NCI-H524 treated with DMSO at 0.1 percent for 48 hours (cell line): ENCODE measurements at regions not wholly inside any gene's neighbourhood (a gene's known extent, or its start where the extent isn't known, plus 50 kb on each side); places are given as distances from the start of the nearest gene placed in this dataset.

Source experiments
- DNase-seq: peaks from one replicate; lab custom pipeline; 2025; lab: John Stamatoyannopoulos, UW

DNA sequence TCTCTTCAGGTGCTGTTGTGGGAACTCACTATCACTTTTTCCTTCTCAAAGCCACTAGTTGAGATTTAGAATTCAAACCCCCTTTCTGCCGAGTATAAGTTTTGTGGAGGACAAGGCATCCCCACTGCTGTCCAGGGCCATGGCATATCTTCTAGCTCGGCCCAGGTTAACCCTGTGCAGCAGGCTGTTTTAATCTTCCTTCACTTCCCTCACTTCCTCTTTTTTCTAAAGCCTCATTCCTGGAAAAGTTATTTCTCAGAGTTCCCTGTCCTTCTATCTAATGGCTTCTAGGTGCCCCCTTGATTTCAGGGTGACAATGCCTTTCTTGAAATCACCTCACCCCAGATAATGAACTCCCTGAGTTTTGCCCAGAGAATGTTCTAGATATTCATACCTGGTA, 222.3 kb downstream of the SNX10 start:
- no peak for DNase-seq

GRCh38 chr7:26514633-26515032, 223.0 kb downstream of the SNX10 start:
- no peak for DNase-seq

DNA sequence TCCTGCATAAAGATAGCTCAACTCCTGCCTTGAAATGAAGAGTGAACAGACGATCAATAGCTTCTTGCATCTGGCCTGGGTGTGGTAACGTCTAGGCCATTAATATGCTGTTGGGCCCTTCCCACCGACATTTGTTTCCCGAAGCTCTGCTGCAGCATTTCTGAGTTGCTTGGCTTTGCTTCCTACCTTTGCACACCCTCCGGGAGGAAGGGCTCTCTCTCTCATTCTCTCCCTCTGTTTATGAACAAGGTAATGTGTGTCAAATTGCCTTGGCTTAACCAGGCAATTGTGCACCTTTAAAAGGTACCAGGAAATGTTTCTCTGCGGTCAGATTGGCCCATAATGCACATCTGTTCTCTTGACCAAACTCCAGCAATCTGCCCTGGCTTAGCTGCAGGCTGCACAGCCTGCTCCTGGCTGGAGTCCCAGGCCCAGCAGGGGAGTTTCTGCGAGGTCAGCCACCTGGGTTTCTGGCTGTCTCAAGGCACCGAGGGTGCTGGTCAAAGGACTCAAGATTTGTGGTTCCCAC, 223.7 kb downstream of the SNX10 start:
- peak; percentile 48 for DNase-seq

DNA sequence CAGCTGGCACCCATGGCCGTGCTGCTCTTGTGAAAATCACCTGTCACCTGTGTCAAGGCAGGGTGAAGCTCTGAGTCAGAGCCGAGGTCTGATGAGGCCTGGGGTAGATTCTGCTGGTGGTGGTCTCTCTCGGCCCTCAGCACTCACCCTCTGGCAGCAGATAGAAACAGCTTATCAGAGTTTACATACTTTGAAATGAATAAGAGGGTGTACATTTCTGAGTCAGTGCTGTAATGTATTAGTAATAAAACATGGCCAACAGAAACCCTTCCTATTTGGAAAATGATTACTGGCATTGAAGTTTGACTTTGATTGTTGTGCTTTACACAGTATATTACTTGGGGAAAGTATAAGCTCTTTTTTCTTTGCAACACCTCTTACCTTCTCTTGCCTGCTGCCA, 228.8 kb downstream of the SNX10 start:
- DNase-seq, result no peak

DNA sequence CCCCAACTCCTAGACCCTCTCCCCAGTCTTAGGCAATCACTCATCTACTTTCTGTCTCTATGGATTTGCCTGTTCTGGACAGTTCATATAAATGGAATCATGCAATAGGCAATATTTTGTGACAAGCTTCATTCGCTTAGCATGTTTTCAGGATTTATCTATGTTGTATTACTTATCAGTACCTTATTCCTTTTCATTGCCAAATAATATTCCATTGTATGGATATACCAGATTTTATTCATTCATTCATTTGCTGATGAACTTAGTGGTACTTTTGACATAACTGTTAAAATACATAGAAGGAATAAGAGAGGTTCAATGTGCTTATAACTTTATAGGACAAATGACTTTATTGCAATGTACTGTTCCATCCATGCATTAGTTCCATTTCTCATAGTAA, 231.0 kb downstream of the SNX10 start:
- no peak for DNase-seq

GRCh38 chr7:26525398-26526264, 234.0 kb downstream of the SNX10 start:
- no peak for DNase-seq

DNA sequence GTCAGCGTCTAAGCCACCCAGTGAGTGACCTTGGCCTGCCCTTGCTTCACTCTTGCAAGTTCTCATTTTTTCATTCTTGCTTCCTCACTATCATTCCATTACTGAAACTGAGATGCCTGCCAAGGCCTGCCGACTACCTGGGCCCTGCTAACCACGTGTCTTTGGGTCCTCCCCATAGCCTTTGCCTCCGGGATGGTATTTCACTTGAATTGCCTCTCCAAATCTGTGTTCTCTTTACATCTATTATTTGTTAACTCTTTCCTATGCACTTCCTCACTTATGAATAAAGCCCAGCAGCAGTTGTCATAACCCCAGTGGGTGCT, 234.6 kb downstream of the SNX10 start:
- DNase-seq, result no peak

DNA sequence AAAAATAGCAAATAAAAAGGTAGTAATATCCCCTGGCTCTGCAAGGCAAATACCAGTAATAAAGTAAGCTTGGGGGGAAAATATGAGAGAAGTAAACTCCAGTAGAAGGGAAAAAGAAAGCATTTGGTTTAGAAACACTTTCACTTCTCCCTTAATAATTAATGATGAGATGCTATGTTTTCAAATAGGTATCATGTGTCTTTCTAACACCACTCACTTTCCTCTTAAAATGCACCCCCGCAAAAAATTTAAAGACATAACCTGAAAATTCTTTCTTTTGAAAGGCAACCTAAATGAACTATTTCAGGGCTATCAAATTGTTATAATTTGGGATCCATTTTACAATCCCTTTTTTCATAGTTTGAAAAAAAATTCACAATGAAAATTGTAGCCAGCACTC, 240.3 kb downstream of the SNX10 start:
- no peak for DNase-seq

DNA sequence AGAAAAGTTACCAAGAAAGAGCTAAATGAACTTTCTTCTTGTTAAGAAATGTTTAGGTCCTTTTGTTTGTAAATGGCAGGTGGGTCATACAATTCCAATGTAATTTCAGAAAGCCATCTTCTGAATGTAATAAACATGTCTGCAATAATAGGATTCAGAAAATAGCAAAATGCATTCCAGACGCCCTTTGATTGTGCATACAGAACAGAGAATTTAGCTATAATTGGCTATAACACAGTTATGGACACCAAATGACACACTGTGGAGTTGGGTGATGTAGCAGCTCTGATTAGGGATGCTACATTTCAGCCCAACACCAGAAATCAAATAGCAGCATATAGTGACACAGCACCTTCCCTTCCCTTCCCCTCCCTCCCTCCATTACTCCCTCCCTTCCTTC, 240.8 kb downstream of the SNX10 start:
- DNase-seq, result no peak

- DNase-seq, result no peak
Observed at GRCh38 chr7:26533217-26533616, 241.6 kb downstream of the SNX10 start.

GRCh38 chr7:26534649-26535482, 243.2 kb downstream of the SNX10 start:
- DNase-seq, result no peak

DNA sequence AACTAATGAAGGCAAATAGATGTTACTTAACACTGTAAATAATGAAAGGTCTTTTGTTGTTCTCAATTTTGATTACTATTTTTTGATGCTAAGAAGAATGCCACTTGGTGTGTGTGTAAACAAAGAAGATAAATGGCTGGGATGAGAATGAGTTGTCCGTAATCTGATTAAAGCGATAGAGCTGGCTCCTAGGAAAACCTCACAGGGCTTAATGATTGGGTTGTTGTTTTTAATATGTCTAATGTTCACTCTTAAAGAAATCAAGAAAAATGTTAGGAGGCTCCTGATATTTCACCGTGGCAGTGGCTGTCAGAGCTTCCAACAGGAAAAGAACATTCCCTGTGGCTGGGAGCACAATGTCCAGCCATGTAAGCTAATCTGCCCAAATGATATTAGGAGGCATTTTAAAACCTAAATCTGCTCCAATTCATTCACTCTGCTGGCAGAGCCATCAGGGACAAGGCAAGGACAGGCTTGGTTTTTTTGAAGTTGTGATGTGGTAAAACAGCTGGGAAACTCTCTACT, 243.9 kb downstream of the SNX10 start:
- DNase-seq, result no peak

- no peak for DNase-seq
Observed at GRCh38 chr7:26538216-26538615, 246.6 kb downstream of the SNX10 start.

DNA sequence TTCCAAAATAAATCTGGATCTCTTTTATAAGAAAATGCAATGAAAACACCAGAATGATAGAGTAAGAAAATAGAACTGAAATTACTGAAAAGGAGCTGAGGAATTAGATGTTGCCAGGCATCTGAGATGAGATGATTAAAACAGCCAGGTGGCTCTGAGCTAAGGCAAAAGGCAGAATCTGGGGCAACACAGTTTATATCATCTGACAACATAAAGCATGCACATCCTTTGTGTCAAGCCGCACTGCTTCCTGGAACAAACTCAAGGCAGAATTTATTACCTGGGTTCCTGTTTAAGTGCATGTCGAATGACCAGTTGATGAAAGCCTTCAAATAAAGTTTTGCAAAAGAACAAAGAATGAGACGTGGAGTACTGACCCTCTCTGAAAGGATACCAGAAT, 247.0 kb downstream of the SNX10 start:
- no peak for DNase-seq

- no peak for DNase-seq
Observed at GRCh38 chr7:26543340-26543739, 251.7 kb downstream of the SNX10 start.

DNA sequence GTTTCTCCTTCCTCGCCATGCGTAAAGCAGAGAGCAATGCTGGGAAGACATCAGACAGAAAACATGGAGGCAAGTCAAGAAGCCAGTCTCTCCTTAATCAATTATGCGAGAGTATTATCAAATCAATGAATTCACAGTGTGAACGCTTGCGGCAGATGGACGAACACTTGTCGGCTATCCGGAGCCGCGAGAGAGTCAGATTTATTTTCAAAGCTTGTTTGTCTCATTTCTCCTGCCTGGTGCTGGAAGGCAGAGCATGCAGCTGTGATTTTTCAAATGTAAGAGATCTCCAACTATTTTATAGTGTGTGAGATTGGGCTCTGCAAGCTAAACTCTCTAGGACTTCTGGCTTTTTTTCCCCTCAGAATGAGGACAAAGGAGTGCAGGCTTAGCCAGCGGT, 252.3 kb downstream of the SNX10 start:
- DNase-seq, result no peak

GRCh38 chr7:26546508-26547053, 254.9 kb downstream of the SNX10 start:
- no peak for DNase-seq

- no peak for DNase-seq
Observed at GRCh38 chr7:26547156-26547555, 255.5 kb downstream of the SNX10 start.

GRCh38 chr7:26549281-26549944, 257.8 kb downstream of the SNX10 start:
- DNase-seq, result no peak

DNA sequence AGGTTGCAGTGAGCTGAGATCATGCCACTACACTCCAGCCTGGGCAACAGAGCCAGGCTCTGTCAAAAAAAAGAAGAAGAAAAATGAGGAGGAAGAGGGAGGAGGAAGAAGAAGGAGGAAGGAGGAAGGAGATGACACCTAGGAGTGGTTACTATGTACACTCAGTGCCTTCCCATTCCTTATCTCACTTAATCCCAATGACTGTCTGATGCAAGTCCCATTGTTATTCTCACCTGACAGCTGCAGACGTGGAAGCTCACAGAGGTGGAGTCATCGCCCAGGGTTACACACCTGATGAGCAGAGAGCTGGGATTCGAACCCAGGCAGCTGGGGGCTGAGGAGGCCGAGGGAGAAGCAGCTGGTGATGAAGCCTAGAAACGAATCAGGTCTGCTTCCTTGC, 258.8 kb downstream of the SNX10 start:
- DNase-seq, result no peak

GRCh38 chr7:26551740-26552139, 260.1 kb downstream of the SNX10 start:
- no peak for DNase-seq

GRCh38 chr7:26553128-26553527, 261.5 kb downstream of the SNX10 start:
- no peak for DNase-seq
